HG03097 (cell line): ENCODE measurements at regions not wholly inside any gene's neighbourhood (a gene's known extent, or its start where the extent isn't known, plus 50 kb on each side); places are given as distances from the start of the nearest gene placed in this dataset.
"Not testable (repeated sequence)": the region's sequence is repeated elsewhere in the genome, so short reads cannot be mapped to it uniquely, and the experiment has no call there.

Experiments used
- ATAC-seq: cut with Tn5 transposase; IDR thresholded peaks from one replicate; pipeline ENCODE4 v1.9.1; 2021; ENCODE audit not compliant: unreplicated experiment, low FRiP score

GRCh38 chr2:235430366-235431083 is 63.3 kb upstream of the AGAP1 start:
- no peak for ATAC-seq

- ATAC-seq: no peak
These were observed 60.9 kb upstream of the AGAP1 start for GRCh38 chr2:235432741-235433520.

GRCh38 chr2:235433860-235434259 is 60.0 kb upstream of the AGAP1 start:
- ATAC-seq: no peak

- ATAC-seq: no peak
These were observed 53.7 kb upstream of the AGAP1 start for GRCh38 chr2:235439959-235440662.

GRCh38 chr2:235443580-235443979 is 50.3 kb upstream of the AGAP1 start:
- not testable (repeated sequence) for ATAC-seq
